Activated gamma-delta T cell treated with anti-CD3 and anti-CD28 coated beads, Interleukin-2, amount 50 U/mL, for 16 hours (primary cell): ENCODE measurements at regions not wholly inside any gene's neighbourhood (a gene's known extent, or its start where the extent isn't known, plus 50 kb on each side); places are given as distances from the start of the nearest gene placed in this dataset.
"Not testable (repeated sequence)": the region's sequence is repeated elsewhere in the genome, so short reads cannot be mapped to it uniquely, and the experiment has no call there.

ENCODE experiments used
- DNase-seq: peaks from one replicate; pipeline ENCODE4 v3.0.0-alpha.2; 2020; ENCODE audit warnings: low read depth

GRCh38 chr1:185404291-185404690 lies 87.2 kb upstream of the IVNS1ABP start:
- DNase-seq, result no peak

GRCh38 chr1:185402930-185403329 lies 85.9 kb upstream of the IVNS1ABP start:
- no peak for DNase-seq

- no peak for DNase-seq
These were observed 84.0 kb upstream of the IVNS1ABP start for GRCh38 chr1:185401019-185401418.

GRCh38 chr1:185400052-185400451 lies 83.0 kb upstream of the IVNS1ABP start:
- DNase-seq, result no peak

GRCh38 chr1:185398599-185398998 lies 81.6 kb upstream of the IVNS1ABP start:
- no peak for DNase-seq

GRCh38 chr1:185398022-185398421 lies 81.0 kb upstream of the IVNS1ABP start:
- no peak for DNase-seq

- DNase-seq, result no peak
These were observed 80.1 kb upstream of the IVNS1ABP start for GRCh38 chr1:185397183-185397582.

- DNase-seq, result no peak
These were observed 79.1 kb upstream of the IVNS1ABP start for GRCh38 chr1:185396126-185396525.

- no peak for DNase-seq
These were observed 76.8 kb upstream of the IVNS1ABP start for GRCh38 chr1:185393815-185394214.

GRCh38 chr1:185393205-185393604 lies 76.2 kb upstream of the IVNS1ABP start:
- DNase-seq, result no peak

- DNase-seq, result no peak
These were observed 71.8 kb upstream of the IVNS1ABP start for GRCh38 chr1:185388815-185389214.

GRCh38 chr1:185388346-185388745 lies 71.3 kb upstream of the IVNS1ABP start:
- DNase-seq, result no peak

- DNase-seq, result no peak
These were observed 68.9 kb upstream of the IVNS1ABP start for GRCh38 chr1:185385991-185386390.

GRCh38 chr1:185383805-185384204 lies 66.8 kb upstream of the IVNS1ABP start:
- DNase-seq, result not testable (repeated sequence)

- DNase-seq, result no peak
These were observed 60.8 kb upstream of the IVNS1ABP start for GRCh38 chr1:185377831-185378230.

- no peak for DNase-seq
These were observed 60.0 kb upstream of the IVNS1ABP start for GRCh38 chr1:185376840-185377635.

- no peak for DNase-seq
These were observed 59.2 kb upstream of the IVNS1ABP start for GRCh38 chr1:185376288-185376687.

- DNase-seq, result no peak
These were observed 58.5 kb upstream of the IVNS1ABP start for GRCh38 chr1:185375583-185375982.

- DNase-seq, result no peak
These were observed 56.9 kb upstream of the IVNS1ABP start for GRCh38 chr1:185373813-185374529.

GRCh38 chr1:185369786-185370185 lies 52.7 kb upstream of the IVNS1ABP start:
- DNase-seq, result no peak

- DNase-seq, result no peak
These were observed 52.0 kb upstream of the IVNS1ABP start for GRCh38 chr1:185368913-185369491.

GRCh38 chr1:185368313-185368855 lies 51.3 kb upstream of the IVNS1ABP start:
- DNase-seq, result no peak

- DNase-seq, result no peak
These were observed 50.2 kb upstream of the IVNS1ABP start for GRCh38 chr1:185367218-185367617.
